OCI-LY1 (cell line): ENCODE measurements at regions not wholly inside any gene's neighbourhood (a gene's known extent, or its start where the extent isn't known, plus 50 kb on each side); places are given as distances from the start of the nearest gene placed in this dataset.

Experiments
- H2AFZ ChIP-seq: fragments of 200-600 bp; sonication (generic), shearing (Covaris generic); 2 replicates; pipeline ENCODE4 v1.6.0; 2014; ENCODE audit warnings: antibody characterized with exemption, mild to moderate bottlenecking, low read length
- H3F3A ChIP-seq: fragments of 200-600 bp; sonication (generic), shearing (Covaris generic); 2 replicates; pipeline ENCODE4 v1.6.0; 2014; ENCODE audit warnings: mild to moderate bottlenecking, antibody characterized with exemption, low read length, moderate library complexity; ENCODE audit not compliant: insufficient read depth
- H3K27ac ChIP-seq: fragments of 200-600 bp; sonication (generic); 2 replicates; pipeline ENCODE4 v1.5.1; 2014; ENCODE audit warnings: low read length, mixed run types, mild to moderate bottlenecking, low read depth; ENCODE audit not compliant: poor library complexity, severe bottlenecking
- H3K27me3 ChIP-seq: fragments of 200-600 bp; sonication (generic); 2 replicates; pipeline ENCODE4 v1.6.0; 2014; ENCODE audit warnings: antibody characterized with exemption, mild to moderate bottlenecking, low read length, moderate library complexity; ENCODE audit not compliant: insufficient read depth
- H3K36me3 ChIP-seq: fragments of 200-600 bp; sonication (generic); 2 replicates; pipeline ENCODE4 v1.6.1; 2014; ENCODE audit warnings: mild to moderate bottlenecking, antibody characterized with exemption, low read length, moderate library complexity, mixed read lengths; ENCODE audit not compliant: insufficient read depth
- H3K4me1 ChIP-seq: fragments of 200-600 bp; sonication (generic); 2 replicates; pipeline ENCODE4 v1.5.1; 2014; ENCODE audit warnings: mild to moderate bottlenecking, low read length, moderate library complexity; ENCODE audit not compliant: insufficient read depth, severe bottlenecking
- H3K4me2 ChIP-seq: fragments of 200-600 bp; sonication (generic), shearing (Covaris generic); 2 replicates; pipeline ENCODE4 v1.6.1; 2014; ENCODE audit warnings: low read length
- H3K4me3 ChIP-seq: fragments of 200-600 bp; sonication (generic); 2 replicates; pipeline ENCODE4 v1.5.1; 2014; ENCODE audit warnings: low read length, low read depth, mild to moderate bottlenecking, mixed read lengths; ENCODE audit not compliant: poor library complexity, severe bottlenecking
- H3K79me2 ChIP-seq: fragments of 200-600 bp; shearing (Covaris generic); 2 replicates; pipeline ENCODE4 v1.6.1; 2016; ENCODE audit warnings: mixed run types, low read length, mixed read lengths; ENCODE audit not compliant: insufficient read depth
- H3K9ac ChIP-seq: fragments of 200-600 bp; sonication (generic), shearing (Covaris generic); 2 replicates; pipeline ENCODE4 v1.6.1; 2014; ENCODE audit warnings: mild to moderate bottlenecking, low read length, mixed read lengths
- H3K9me2 ChIP-seq: fragments of 200-600 bp; sonication (generic), shearing (Covaris generic); 2 replicates; pipeline ENCODE4 v1.6.1; 2014; ENCODE audit warnings: low read depth, mild to moderate bottlenecking, low read length, mixed read lengths
- H3K9me3 ChIP-seq: fragments of 200-600 bp; shearing (Covaris generic); 2 replicates; pipeline ENCODE4 v1.6.1; 2014; ENCODE audit warnings: low read length, mixed read lengths
- H4K20me1 ChIP-seq: fragments of 200-600 bp; sonication (generic), shearing (Covaris generic); 2 replicates; pipeline ENCODE4 v1.6.0; 2016; ENCODE audit warnings: mild to moderate bottlenecking, low read length; ENCODE audit not compliant: insufficient read depth
- CTCF ChIP-seq: fragments of 200-600 bp; sonication (generic), shearing (Covaris generic); IDR thresholded peaks from 2 replicates; pipeline ENCODE4 v1.5.1; 2017; ENCODE audit warnings: mild to moderate bottlenecking, antibody characterized with exemption, low read length, moderate library complexity, mixed read lengths
- EZH2 ChIP-seq: fragments of 200-600 bp; sonication (generic), shearing (Covaris generic); IDR thresholded peaks from 2 replicates; pipeline ENCODE4 v1.8.0; 2017; ENCODE audit warnings: borderline replicate concordance, mixed run types, mild to moderate bottlenecking, antibody characterized with exemption, low read length, moderate library complexity, mixed read lengths

GRCh38 chr12:30484658-30485057 is 211.0 kb downstream of the IPO8 start:
- no peaks in the 10 kb centered on the region for H4K20me1 ChIP-seq
- H3K79me2 ChIP-seq, result no peaks in the 10 kb centered on the region
- no peaks in the 10 kb centered on the region for H3K27me3 ChIP-seq
- H3K4me3 ChIP-seq, result no peak overlapping the region
- H3K9ac ChIP-seq, result no peak overlapping the region
- TF ChIP-seq CTCF (no peak), EZH2 (no peak)
- H3K36me3 ChIP-seq, result no peaks in the 10 kb centered on the region
- no peaks in the 10 kb centered on the region for H3K4me1 ChIP-seq
- H3K4me2 ChIP-seq, result no peak overlapping the region
- no peaks in the 10 kb centered on the region for H3F3A ChIP-seq
- no peaks in the 10 kb centered on the region for H3K9me2 ChIP-seq
- no peak overlapping the region for H2AFZ ChIP-seq
- H3K9me3 ChIP-seq, result no peaks in the 10 kb centered on the region
- no peak overlapping the region for H3K27ac ChIP-seq

GRCh38 chr12:30482650-30483049 is 213.0 kb downstream of the IPO8 start:
- Histone ChIP-seq H3K4me3 (no peak overlapping the region), H3K9me3 (no peaks in the 10 kb centered on the region), H3K27me3 (no peaks in the 10 kb centered on the region), H4K20me1 (no peaks in the 10 kb centered on the region), H3F3A (no peaks in the 10 kb centered on the region), H3K27ac (no peak overlapping the region), H3K79me2 (no peaks in the 10 kb centered on the region), H3K36me3 (no peaks in the 10 kb centered on the region), H3K9me2 (no peaks in the 10 kb centered on the region), H3K4me1 (no peaks in the 10 kb centered on the region), H3K9ac (no peak overlapping the region), H2AFZ (no peak overlapping the region), H3K4me2 (no peak overlapping the region)
- TF ChIP-seq EZH2, result no peak
- TF ChIP-seq CTCF, result no peak

- Histone ChIP-seq H3K9me3 (peaks cover 5% of the 10 kb centered on the region; the same call in 1 of the 2 replicates), H3K9ac (no peak overlapping the region), H3K4me2 (no peak overlapping the region), H4K20me1 (no peaks in the 10 kb centered on the region), H3K9me2 (no peaks in the 10 kb centered on the region), H3K79me2 (no peaks in the 10 kb centered on the region), H3K27me3 (no peaks in the 10 kb centered on the region), H3K4me3 (no peak overlapping the region), H2AFZ (no peak overlapping the region), H3F3A (no peaks in the 10 kb centered on the region), H3K4me1 (no peaks in the 10 kb centered on the region), H3K27ac (no peak overlapping the region), H3K36me3 (no peaks in the 10 kb centered on the region)
- TF ChIP-seq EZH2, result no peak
- no peak for TF ChIP-seq CTCF
Observed at GRCh38 chr12:30473274-30473673, 222.4 kb downstream of the IPO8 start.
